Peyer's patch (tissue), 4 donors: ENCODE measurements at regions not wholly inside any gene's neighbourhood (a gene's known extent, or its start where the extent isn't known, plus 50 kb on each side); places are given as distances from the start of the nearest gene placed in this dataset.

Experiments used
- CTCF ChIP-seq, 6 experiments: fragments of 450-650 bp in 4 of 6; fragments of 200-600 bp in 2 of 6; sonication (generic) in 1 of 6; IDR thresholded peaks; one replicate each; pipeline ENCODE4 v1.5.1; 2017 to 2019; ENCODE audit warnings: antibody characterized with exemption in 6 of 6, mild to moderate bottlenecking in 3 of 6, moderate library complexity in 1 of 6
- POLR2A ChIP-seq, 2 donors: fragments of 450-650 bp; IDR thresholded peaks; one replicate each; pipeline ENCODE4 v1.5.1; 2017; ENCODE audit warnings: antibody characterized with exemption in 2 of 2, mild to moderate bottlenecking in 2 of 2, moderate library complexity in 2 of 2

- TF ChIP-seq CTCF (IDR thresholded peaks at IDR 0.05), result no peak
- TF ChIP-seq POLR2A (IDR thresholded peaks at IDR 0.05), result no peak
Observed at GRCh38 chrX:28329156-28329555, 258.1 kb upstream of the IL1RAPL1 start.
